ENCODE measurements at regions not wholly inside any gene's neighbourhood (a gene's known extent, or its start where the extent isn't known, plus 50 kb on each side); places are given as distances from the start of the nearest gene placed in this dataset.

- no peaks in the 10 kb centered on the region for H3K36me3 Mint-ChIP-seq
- no peaks in the 10 kb centered on the region for H3K27me3 ChIP-seq (ENCODE audit: control insufficient read depth, insufficient read depth, low read length)
- H3K27ac Mint-ChIP-seq = peak overlapping the region; percentile 2 to 97 (median 82)
- peak overlapping the region in 3 of 4 donors; percentile 35 to 70 (median 51) for H3K4me3 Mint-ChIP-seq
- peaks cover 0 to 10% (median 8%) of the 10 kb centered on the region in 4 donors for H3K4me1 Mint-ChIP-seq
- ATAC-seq (ENCODE audit: low read depth in 2 of 2) = peak; percentile 75
- H3K4me3 ChIP-seq (ENCODE audit: low read depth, low read length) = peak overlapping the region; percentile 47
- no peak overlapping the region for H3K27ac ChIP-seq (ENCODE audit: insufficient read depth, low read length, poor library complexity, severe bottlenecking)
- peaks cover 5% of the 10 kb centered on the region for H3K27me3 Mint-ChIP-seq
- DNase-seq = peak in 2 of 3 donors; percentile 2 to 8
- no peaks in the 10 kb centered on the region for H3K9me3 ChIP-seq (ENCODE audit: control insufficient read depth in 2 of 2, low read length in 2 of 2)
- peaks cover 0 to 1% (median 0%) of the 10 kb centered on the region in 7 donors for H3K9me3 Mint-ChIP-seq
- peaks cover 5% of the 10 kb centered on the region for H3K4me1 ChIP-seq (ENCODE audit: control insufficient read depth, insufficient read depth, low read length, poor library complexity, severe bottlenecking)
- no peaks in the 10 kb centered on the region for H3K36me3 ChIP-seq (ENCODE audit: control insufficient read depth, insufficient read depth, low read length)
Observed at GRCh38 chr1:171434717-171435346, 50.5 kb upstream of the PRRC2C start.

All from CD4-positive, CD25-positive, alpha-beta regulatory T cell (primary cell).